GM19351 (cell line): ENCODE measurements at regions not wholly inside any gene's neighbourhood (a gene's known extent, or its start where the extent isn't known, plus 50 kb on each side); places are given as distances from the start of the nearest gene placed in this dataset.
A peak's percentile ranks its signal among the peaks of the same experiment; 100 is the strongest.
"Not testable (repeated sequence)": the region's sequence is repeated elsewhere in the genome, so short reads cannot be mapped to it uniquely, and the experiment has no call there.

Source experiments
- ATAC-seq: cut with Tn5 transposase; IDR thresholded peaks from one replicate; pipeline ENCODE4 v1.9.1; 2021; ENCODE audit warnings: mild to moderate bottlenecking, moderate library complexity; ENCODE audit not compliant: unreplicated experiment

DNA sequence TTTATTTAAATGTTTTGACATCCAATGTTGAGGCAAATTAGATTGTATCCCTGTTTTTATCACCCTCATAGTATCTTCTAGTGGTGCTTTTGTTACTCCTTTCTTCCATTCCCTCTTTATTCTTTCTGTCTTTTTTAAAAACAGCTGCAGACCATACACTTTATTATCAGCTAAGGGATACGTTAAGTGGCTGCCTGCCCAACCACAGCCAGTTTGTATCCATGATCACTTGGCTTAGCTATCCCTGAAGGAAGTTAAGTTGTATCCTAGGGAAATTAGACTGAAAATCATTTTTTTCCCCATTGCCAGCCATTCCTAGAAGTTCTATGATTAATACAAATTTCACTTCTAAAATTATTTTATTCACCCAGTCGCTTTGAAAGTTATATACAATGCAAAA is 1032.7 kb downstream of the NR2F1-AS1 start:
- ATAC-seq = no peak

DNA sequence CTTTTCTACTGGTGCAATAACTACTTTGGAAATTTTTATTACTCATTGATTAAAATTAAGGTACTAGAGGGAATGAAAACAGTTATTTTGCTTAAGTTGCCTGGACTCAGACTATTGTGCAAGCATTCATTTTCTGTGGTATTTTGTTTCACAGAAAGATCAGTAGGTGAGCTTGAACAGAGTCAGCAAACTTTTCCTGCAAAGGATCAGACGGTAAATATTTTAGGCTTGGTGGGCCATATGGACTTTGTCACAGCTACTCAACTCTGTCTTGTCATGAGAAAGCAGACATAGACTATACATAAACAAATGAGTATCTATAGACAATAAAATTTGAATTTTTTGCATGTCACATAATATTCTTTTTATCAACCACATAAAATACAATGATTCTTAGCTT is 1036.4 kb downstream of the NR2F1-AS1 start:
- ATAC-seq = no peak

DNA sequence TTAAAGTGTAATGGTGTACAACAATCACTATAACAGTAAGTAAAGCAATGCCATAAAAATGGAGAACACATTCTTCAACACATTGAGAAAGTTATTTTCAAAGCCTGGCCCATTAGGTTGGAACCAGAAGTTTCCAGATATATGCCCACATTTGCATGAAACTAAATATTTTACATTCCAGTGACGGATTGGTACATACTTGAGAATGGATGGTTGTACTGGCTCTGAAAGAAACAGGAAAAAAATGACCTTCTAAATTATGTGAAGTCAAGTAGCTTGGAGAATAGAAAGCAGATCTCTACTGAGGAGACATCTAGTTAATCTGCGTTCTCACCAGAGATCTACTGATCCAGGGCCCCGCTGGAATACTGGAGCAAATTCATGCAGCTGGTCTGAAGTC is 1037.0 kb downstream of the NR2F1-AS1 start:
- ATAC-seq = no peak

DNA sequence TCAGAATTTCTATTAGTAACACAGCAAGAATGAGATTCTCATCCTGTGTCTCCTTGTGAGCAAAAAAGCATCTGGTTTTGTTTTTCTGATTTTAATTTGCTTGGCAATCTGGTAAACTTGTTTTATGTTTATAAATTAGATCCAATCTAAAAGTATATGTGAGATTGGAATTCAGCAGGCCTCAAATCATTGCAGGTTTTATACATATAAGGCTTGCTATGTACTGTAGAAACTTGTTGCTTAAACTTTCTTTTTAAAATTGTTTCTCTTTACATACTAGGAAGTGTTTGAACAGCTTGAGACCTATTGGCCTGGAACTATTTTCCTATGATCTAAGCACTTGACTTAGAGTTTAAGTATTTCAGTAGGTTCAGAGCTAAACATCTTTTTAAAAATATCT is 1037.8 kb downstream of the NR2F1-AS1 start:
- ATAC-seq = no peak

DNA sequence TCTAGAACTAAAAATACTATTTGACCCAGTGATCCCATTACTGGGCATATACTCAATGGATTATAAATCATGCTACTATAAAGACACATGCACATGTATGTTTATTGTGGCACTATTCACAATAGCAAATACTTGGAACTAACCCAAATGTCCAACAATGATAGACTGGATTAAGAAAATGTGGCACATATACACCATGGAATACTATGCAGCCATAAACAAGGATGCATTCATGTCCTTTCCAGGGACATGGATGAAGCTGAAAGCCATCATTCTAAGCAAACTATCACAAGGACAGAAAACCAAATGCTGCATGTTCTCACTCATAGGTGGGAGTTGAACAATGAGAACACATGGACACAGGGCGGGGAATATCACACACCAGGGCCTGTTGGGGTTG is 1039.0 kb downstream of the NR2F1-AS1 start:
- ATAC-seq = not testable (repeated sequence)

DNA sequence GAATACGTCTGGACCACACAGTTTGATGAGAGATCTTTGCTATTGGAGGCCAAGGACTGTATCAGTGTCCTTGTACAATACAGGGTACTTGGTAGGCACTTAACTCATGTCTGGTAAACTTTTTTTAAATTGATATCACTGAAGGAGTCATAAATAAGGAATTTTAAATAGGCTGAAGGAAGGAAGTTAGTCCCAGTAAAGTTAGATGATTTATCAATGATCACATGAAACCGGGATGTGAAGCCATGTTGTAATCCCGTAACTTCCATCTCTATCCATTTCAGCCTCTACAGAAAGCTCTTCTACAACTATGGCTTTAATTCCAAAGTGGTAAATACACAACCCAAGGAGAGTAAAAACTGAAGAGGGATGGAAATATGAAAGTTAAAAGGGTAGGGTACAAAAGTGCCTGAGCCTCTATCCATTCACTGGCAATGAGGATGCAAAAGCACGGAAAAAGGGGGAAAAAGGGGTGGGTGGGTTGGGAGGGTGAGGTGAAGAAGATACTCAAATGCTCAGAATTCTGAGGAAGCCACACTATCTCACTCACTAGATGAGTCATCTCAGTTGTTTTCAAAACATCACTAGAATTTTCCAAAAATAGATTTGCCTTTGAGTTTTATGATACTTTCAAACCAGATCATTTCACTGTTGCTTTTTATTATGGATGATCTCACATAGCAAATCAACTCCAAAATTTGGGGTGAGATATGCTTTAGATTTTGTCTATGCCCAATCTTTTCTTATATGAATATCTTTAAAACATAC is 1053.5 kb downstream of the NR2F1-AS1 start:
- ATAC-seq = peak; percentile 66

DNA sequence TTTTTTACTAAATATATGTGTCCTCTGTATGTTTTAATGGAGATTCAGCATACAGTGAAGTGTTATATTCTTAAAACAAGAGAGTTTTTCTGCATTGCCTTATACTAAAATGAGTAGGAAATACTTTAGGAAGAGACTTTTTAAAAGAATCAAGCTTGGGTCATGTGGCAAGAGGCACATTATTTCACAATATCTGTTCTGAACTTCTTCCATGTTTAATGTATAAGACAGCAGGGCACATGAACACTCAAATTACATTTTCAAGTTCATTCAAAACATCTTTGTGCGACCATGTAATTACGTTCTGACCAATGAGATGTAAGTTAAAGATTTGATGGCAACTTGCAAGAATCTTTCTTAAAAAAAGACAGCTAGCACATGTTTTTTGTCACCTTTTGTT is 1055.9 kb downstream of the NR2F1-AS1 start:
- ATAC-seq = no peak

DNA sequence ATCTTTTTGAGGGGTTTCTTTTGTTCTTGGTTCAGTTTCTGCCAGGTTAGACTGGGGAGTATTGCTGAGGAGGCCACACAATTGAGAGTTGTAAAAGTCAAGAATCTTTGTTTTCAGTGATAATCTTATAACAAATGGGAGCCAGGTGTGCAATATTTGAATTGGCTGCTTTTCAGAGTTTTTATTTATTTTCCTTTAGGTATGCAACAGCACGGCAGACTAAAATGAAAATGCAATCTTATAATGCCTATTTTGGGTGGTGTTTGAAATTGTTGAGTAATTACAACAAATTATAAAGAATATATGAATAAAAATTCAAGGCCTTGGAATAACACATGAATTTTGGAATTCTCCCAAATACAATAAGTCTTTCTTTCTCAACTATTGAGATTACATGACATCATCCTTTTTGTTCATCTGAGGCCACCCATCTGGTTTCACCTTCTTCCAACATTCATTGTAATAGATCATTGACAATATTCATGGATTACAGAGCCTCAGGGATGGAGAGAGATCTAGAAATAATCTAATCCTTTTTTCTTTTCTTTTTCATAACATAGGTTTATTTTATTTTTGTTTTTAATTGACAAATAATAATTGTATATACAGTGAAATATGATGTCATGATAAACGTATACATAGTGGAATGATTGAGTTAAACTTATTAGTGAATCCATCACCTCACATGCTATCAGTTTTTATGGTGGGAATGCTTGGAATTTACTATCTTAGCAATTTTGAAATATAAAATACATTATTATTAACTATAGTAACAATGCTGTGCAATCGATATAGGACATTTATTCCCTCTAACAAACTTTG is 1061.0 kb downstream of the NR2F1-AS1 start:
- no peak for ATAC-seq

DNA sequence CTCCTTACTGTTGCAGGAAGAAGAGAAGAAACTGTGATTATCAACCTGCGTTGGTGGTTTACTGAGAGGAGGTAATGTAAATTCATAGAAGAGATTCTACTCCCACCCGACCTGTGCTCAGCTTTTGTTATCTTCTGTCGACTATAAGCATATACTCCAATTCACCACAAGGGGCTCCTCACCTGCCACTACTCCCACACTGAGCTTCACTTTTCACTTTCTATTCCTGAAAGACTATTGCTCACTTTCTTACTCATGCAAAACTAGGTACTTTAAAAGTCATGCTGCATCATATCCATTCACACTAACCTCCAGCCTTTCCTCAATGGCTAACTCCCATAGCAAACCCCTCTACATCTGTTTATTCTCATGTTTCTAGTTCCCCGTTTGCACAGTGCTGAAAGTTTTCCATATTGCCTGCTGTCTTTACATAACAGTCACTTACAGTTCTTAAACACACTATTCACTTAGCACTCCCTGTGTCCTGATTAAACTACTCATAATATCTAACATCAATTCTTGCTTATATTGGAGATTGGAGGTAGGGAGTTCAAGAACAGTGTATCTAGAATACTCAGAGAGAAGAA is 1062.6 kb downstream of the NR2F1-AS1 start:
- ATAC-seq = peak; percentile 98

DNA sequence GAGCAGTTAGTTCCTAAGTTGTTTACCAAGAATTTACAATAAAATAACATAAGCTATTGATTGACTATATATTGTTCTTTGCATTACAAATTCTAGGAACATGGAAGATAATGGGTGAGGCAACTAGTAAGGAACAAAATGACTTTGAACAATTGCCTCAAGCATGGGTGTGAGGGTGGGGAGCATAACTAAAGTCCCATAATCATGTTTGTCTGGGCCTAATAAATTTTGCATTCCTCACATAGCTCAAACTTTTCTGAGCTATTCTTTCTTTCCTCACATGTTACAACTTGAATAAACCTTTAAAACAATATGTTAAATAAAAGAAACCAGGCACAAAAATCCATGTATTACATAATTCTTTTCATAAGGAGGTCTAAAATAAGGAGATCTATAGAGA is 1066.1 kb downstream of the NR2F1-AS1 start:
- ATAC-seq = no peak

DNA sequence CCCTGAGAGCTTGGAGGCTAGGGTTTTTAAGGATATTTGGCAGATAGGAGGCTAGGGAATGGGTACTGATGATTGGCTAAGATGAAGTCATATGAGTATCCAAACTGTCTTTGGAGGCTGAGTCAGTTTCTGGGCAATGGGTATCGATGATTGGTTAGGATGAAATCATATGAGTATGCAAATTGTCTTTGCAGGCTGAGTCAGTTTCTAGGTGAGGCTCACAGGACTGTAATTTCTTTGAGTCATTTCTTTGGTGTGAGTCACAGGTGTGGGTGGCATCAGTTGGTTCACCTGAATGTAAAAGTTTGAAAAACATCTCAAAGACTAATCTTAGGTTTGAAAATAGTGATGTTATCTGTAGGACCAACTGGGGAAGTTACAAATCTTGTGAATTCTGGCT is 1068.0 kb downstream of the NR2F1-AS1 start:
- ATAC-seq = no peak

DNA sequence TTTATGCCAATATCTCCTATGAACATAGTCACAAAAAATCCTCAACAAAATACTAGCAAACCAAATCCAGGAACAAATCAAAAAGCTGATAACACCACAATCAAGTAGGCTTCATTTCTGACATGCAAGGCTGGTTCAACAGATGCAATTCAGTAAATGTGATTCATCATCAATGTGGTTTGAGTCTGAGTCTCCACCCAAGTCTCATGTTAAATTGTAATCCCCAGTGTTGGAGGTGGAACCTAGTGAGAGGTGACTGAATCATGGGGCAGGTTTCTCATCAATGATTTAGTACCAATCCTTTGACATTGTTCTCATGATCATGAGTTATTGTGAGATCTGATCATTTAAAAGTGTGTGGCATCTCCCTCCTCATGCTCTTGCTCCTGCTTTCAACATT is 1072.7 kb downstream of the NR2F1-AS1 start:
- ATAC-seq = no peak

DNA sequence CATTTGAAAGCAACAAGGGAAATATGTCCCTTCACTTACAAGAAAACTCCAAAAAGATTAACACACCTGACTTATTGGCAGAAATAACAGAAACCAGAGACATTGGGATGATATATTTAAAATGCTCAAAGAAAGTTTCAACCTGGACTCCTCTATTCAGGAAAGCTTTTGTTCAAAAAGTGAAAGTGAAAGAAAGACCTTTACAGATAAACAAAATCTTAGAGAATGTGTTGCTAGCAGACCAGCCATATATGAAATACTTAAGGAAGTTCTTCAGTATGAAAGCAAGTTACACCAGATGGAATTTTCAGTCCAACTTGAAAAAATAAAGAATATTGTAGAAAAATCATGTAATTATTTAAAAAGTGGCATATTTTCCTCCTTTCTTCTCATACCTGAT is 1075.1 kb downstream of the NR2F1-AS1 start:
- ATAC-seq = peak; percentile 62

DNA sequence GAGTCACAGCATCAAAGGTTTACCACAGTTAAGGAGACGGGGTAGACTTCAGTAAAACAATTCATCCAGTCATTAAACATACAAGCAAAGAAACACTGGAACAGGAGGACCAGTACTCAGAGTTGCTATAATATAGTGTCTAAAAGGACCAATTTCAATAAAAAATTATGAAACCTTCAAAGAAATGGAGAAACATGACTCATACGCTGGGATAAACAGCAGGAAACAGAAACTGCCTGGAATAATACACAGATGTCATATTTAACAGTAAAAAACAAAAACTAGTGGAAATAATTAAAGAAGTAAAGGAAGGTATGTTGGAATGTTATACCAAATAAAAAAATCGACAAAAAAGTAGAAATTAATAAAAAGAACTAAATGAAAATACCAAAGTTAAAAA is 1075.9 kb downstream of the NR2F1-AS1 start:
- ATAC-seq = no peak

DNA sequence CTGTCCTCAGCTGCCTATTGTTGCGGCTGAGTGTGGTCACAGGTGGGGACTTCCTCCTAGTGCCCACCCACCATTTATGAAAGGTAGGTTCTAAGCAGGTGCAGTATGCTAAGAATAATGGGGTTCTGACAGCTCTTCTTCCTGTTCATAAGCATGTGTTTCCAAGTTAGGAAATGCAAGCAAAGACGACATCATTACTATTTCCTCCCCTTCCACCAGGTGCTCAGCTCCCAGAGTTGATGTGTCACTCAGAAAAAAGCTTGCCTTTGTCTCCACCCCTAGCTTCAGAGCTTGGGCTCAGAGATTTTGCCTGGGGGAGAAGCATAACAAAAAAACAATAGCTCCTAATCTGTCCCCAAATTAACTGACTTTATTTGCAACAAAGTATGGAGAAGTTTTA is 1076.7 kb downstream of the NR2F1-AS1 start:
- ATAC-seq = no peak

DNA sequence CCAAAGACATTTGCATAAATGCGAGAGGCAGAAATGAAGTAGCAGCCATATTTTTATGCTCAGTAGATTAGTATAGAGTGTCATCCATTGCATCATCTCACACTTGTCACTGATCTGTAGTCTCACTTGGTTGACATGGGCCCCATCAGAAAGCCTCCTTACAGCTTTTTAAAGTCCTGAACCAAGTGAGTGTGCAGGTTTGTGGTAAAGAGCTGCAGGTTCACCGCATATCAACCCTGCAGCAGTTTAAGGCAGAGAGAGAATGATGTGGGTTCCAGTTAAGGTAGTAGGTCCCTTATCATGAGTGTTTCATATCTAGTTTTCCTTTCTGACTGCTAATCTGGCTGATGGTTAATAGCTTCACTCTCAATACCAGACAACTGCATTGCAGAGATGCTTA is 1080.3 kb downstream of the NR2F1-AS1 start:
- peak; percentile 45 for ATAC-seq

DNA sequence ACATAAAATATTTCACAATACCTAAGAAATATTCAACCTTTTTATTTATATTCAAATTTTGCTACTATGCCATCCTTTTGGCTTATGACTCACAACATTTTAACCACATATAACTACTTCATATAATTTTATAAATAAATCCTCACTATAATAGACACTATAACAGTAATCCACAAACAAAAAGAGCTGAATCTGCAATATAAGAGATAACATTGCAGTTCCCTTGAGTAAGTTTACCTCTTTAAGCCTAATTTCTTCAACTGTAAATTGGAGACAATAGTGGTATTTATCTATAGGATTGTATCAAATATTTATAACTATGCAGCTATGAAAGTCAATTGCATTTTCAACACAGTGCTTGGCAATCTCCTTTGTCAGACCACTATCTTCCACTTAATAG is 1084.5 kb downstream of the NR2F1-AS1 start:
- ATAC-seq = no peak

DNA sequence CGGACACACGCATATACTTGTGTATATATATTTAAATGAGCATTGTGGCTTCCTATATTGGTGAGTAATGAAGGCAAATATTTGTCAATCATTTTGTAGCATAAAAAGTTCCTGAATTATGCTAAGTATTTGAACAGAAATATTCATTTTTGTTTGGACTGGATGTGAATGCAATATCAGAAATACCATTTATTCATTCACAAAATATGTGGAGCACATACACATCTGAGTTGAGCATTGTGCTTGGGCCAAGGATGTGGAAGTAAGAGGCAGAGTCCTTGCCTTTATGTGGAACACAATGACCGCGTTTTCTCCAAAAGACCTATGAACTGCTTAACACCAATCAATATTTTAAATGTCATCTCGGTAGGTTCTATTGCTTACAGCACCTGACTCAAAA is 1086.5 kb downstream of the NR2F1-AS1 start:
- ATAC-seq = no peak

DNA sequence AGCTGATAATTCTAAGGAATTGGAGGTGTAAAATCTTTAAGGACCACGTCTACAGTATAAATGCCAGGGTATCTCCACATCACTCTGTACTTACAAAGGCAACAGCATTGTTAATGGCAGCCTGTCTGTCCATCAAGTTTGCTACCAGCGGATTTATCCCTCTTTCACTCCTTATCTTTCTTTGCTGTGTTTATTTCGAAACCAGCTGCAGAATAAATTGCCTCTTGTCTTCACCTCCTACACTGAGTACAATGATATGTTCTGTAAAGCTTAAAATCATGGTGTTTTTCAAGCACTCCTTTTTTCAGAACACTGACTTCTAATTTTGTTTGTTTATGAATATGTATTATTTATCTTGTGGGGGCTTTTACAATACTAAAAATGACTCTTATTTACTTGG is 1088.1 kb downstream of the NR2F1-AS1 start:
- ATAC-seq = no peak

DNA sequence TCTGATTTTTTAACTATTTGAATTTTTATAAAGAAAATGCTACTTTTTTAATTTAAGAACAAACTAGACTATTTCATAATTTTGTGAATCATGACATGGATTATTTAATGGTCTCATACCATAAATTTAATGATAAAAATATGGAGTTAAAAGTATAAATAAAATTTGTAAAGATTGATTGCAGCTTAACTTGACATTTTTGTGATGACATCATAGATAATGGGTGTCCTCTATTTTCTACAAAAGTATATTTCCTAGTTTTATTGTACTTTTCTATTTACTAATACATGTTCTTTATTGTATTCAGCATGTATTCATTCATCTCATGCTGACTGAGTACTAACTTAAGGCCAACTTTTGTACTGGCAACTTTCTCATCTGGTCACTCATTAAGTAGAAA is 1096.5 kb downstream of the NR2F1-AS1 start:
- ATAC-seq = no peak

DNA sequence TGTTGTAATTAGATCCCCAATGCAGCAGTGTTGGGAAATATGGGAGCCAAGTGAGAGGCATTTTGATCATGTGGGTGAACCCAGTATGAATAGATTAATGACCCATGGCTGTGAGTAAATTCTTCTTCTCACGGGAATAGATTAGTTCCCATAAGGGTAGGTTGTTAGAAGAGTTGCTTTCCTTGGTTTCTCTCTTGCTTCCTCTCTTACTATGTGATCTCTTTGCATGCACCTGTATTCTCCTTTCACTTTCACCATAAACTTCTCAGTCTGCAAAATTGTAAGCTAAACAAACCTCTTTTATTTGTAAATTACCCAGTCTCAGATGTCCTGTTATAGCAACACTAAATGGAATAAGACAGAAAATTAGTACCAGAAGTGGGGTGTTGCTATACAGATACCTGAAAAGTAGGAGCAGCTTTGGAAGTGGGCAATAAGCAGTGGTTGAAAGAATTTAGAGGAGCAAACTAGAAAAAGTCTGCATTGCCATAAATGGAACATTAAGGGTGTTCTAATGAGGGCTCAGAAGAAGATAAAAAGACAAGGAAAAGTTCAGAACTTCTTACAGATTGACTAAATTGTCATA is 1090.0 kb upstream of the ARRDC3 start:
- ATAC-seq = no peak

DNA sequence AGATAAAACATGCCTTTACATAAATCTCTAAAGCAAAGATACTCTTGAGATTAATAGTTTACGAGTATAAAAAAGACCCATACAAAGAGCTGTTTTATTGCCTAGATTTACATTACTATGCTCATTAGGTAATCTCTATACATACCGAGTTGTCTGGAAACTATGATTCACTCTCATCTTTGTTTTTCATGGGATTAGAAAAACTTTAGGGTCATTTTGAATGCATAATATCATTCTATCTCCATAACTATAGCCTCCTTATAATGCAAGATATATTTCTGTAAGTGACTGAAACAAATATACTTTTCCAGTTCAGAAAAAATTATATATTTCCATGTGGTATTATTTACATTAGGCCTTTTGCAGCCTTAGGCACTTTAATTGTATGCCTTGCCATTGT is 1088.7 kb upstream of the ARRDC3 start:
- ATAC-seq = no peak
